Esophagus muscularis mucosa (tissue), 4 donors: ENCODE measurements at regions not wholly inside any gene's neighbourhood (a gene's known extent, or its start where the extent isn't known, plus 50 kb on each side); places are given as distances from the start of the nearest gene placed in this dataset.

Source experiments
- EP300 ChIP-seq: sonication (generic); formaldehyde crosslinking; IDR thresholded peaks from one replicate; pipeline ENCODE4 v1.6.1; 2017; ENCODE audit warnings: antibody characterized with exemption
- POLR2A ChIP-seq: fragments of 450-650 bp; IDR thresholded peaks from one replicate; pipeline ENCODE4 v1.6.1; 2017; ENCODE audit warnings: antibody characterized with exemption, moderate library complexity, mild to moderate bottlenecking, low read depth
- POLR2AphosphoS5 ChIP-seq, 2 donors: sonication (generic); formaldehyde crosslinking; IDR thresholded peaks; one replicate each; pipeline ENCODE4 v1.6.1; 2017; ENCODE audit warnings: antibody characterized with exemption in 2 of 2
- TF ChIP-seq, protein P1 (sequence below), 3 experiments: fragments of 200-600 bp in 2 of 3; fragments of 450-650 bp in 1 of 3; sonication (generic) in 2 of 3; IDR thresholded peaks; one replicate each; pipeline ENCODE4 v1.5.1; 2017 to 2019; ENCODE audit warnings: antibody characterized with exemption in 3 of 3, mild to moderate bottlenecking in 2 of 3, moderate library complexity in 1 of 3

DNA sequence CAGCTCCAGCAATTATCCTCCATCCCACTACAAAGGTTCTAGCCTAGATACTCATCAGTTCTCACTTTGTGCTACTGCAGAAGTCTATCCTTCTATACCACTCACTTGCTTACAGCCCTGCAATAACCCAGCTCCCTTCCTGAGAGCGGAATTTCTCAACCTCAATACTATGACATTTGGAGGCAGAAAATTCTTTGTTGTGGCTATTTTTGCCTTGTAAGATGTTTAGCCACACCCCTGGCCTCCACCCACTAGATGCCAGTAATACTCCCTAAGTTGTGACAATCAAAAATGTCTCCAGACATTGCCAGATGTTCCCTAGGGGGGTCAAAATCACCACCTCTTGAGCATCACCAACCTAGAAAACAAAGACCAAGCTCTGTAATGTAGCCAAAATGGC lies 149.5 kb downstream of the QDPR start:
- TF ChIP-seq, protein P1, sequence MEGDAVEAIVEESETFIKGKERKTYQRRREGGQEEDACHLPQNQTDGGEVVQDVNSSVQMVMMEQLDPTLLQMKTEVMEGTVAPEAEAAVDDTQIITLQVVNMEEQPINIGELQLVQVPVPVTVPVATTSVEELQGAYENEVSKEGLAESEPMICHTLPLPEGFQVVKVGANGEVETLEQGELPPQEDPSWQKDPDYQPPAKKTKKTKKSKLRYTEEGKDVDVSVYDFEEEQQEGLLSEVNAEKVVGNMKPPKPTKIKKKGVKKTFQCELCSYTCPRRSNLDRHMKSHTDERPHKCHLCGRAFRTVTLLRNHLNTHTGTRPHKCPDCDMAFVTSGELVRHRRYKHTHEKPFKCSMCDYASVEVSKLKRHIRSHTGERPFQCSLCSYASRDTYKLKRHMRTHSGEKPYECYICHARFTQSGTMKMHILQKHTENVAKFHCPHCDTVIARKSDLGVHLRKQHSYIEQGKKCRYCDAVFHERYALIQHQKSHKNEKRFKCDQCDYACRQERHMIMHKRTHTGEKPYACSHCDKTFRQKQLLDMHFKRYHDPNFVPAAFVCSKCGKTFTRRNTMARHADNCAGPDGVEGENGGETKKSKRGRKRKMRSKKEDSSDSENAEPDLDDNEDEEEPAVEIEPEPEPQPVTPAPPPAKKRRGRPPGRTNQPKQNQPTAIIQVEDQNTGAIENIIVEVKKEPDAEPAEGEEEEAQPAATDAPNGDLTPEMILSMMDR (IDR thresholded peaks at IDR 0.05) = no peak
- no peak for TF ChIP-seq POLR2A
- TF ChIP-seq POLR2AphosphoS5 (IDR thresholded peaks at IDR 0.05) = no peak
- no peak for TF ChIP-seq EP300
